IPS-15b (cell line): ENCODE measurements at regions not wholly inside any gene's neighbourhood (a gene's known extent, or its start where the extent isn't known, plus 50 kb on each side); places are given as distances from the start of the nearest gene placed in this dataset.

ENCODE experiments used
- H3K27me3 ChIP-seq: one replicate; pipeline ENCODE4 v1.6.1; 2013; ENCODE audit warnings: low read length; ENCODE audit not compliant: control insufficient read depth, insufficient read depth
- H3K36me3 ChIP-seq: one replicate; pipeline ENCODE4 v1.6.1; 2013; ENCODE audit warnings: low read length; ENCODE audit not compliant: control insufficient read depth, insufficient read depth
- H3K4me1 ChIP-seq: one replicate; pipeline ENCODE4 v1.6.1; 2013; ENCODE audit warnings: mild to moderate bottlenecking, low read length; ENCODE audit not compliant: control insufficient read depth, insufficient read depth
- H3K4me3 ChIP-seq: one replicate; pipeline ENCODE4 v1.5.1; 2013; ENCODE audit warnings: low read depth, low read length
- H3K9ac ChIP-seq: one replicate; pipeline ENCODE4 v1.6.1; 2013; ENCODE audit warnings: low read depth, mild to moderate bottlenecking, low read length
- H3K9me3 ChIP-seq: one replicate; pipeline ENCODE4 v1.6.1; 2013; ENCODE audit warnings: mild to moderate bottlenecking, low read length; ENCODE audit not compliant: control insufficient read depth, insufficient read depth

- H3K4me3 ChIP-seq: no peak overlapping the region
- no peaks in the 10 kb centered on the region for H3K36me3 ChIP-seq
- H3K9ac ChIP-seq: no peak overlapping the region
- H3K4me1 ChIP-seq: no peaks in the 10 kb centered on the region
- H3K9me3 ChIP-seq: no peaks in the 10 kb centered on the region
- H3K27me3 ChIP-seq: no peaks in the 10 kb centered on the region
These were observed 61.7 kb upstream of the KCNMB2 start for GRCh38 chr3:178474526-178474925.

DNA sequence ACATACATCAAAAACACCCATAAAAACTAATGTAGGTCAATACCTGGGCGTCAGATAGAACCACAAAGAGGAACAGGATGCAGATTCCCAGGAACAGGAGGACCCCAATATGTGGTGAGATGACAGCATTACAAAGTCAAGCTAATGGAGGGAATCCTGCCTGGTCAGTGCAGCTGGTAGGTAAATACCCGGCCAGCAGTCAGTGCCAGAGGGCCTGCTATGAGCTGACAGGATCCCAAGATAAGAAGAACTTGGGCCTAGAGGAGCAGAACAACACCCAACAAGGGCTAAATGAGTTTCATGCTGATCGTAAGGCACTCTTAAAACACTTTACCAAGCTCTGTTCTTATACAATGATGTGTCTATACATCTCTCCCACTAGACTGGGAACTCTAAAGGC is 61.2 kb upstream of the KCNMB2 start:
- H3K4me1 ChIP-seq: no peaks in the 10 kb centered on the region
- no peaks in the 10 kb centered on the region for H3K9me3 ChIP-seq
- H3K4me3 ChIP-seq: no peak overlapping the region
- H3K27me3 ChIP-seq: no peaks in the 10 kb centered on the region
- no peaks in the 10 kb centered on the region for H3K36me3 ChIP-seq
- no peak overlapping the region for H3K9ac ChIP-seq

- Histone ChIP-seq H3K9ac (no peak overlapping the region), H3K4me3 (no peak overlapping the region), H3K27me3 (no peaks in the 10 kb centered on the region), H3K9me3 (no peaks in the 10 kb centered on the region), H3K36me3 (no peaks in the 10 kb centered on the region), H3K4me1 (no peaks in the 10 kb centered on the region)
These were observed 59.4 kb upstream of the KCNMB2 start for GRCh38 chr3:178476886-178477285.

DNA sequence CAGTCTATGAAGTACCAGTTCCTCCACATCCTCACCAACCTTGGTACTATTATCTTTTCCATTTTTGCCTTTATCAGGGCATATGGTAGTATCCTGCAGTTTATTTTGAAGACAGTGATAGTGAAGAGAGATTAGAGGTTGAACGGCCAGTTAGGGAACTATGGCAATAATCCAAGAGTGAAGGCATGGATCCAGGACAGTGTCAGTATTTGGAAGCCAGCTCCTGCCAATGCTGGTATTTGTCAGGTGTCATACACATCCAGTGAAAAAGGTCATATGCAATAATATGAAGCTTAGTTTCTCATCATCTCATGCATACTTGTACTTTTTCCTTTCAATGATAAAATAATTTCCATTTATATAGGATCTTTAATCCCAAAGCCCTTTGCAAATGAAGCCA is 56.8 kb upstream of the KCNMB2 start:
- H3K9ac ChIP-seq: no peak overlapping the region
- no peaks in the 10 kb centered on the region for H3K36me3 ChIP-seq
- H3K9me3 ChIP-seq: no peaks in the 10 kb centered on the region
- no peaks in the 10 kb centered on the region for H3K4me1 ChIP-seq
- no peaks in the 10 kb centered on the region for H3K27me3 ChIP-seq
- no peak overlapping the region for H3K4me3 ChIP-seq

DNA sequence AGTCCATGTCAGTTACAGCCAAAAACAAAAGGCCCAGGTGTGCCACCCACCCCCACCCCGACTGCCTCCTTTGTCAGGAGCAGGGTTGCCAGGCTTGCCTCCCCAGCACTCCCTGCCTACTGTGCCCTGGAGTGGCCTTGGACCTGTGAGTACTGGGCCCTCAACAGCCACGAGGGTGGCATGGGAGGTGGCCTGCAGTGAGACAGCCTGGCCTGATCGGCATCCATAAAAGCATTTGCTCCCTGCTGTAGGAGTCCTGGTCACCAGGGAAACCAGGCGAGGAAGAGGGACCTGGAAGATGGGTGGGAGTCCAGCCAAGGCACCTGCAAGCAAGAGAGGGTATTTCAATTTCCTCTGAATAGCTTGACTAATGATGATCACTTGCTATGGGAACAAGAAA is 56.4 kb upstream of the KCNMB2 start:
- no peaks in the 10 kb centered on the region for H3K36me3 ChIP-seq
- H3K27me3 ChIP-seq: no peaks in the 10 kb centered on the region
- no peaks in the 10 kb centered on the region for H3K9me3 ChIP-seq
- no peaks in the 10 kb centered on the region for H3K4me1 ChIP-seq
- no peak overlapping the region for H3K4me3 ChIP-seq
- no peak overlapping the region for H3K9ac ChIP-seq

- Histone ChIP-seq H3K4me1 (no peaks in the 10 kb centered on the region), H3K9ac (no peak overlapping the region), H3K27me3 (no peaks in the 10 kb centered on the region), H3K36me3 (no peaks in the 10 kb centered on the region), H3K4me3 (no peak overlapping the region), H3K9me3 (no peaks in the 10 kb centered on the region)
These were observed 56.0 kb upstream of the KCNMB2 start for GRCh38 chr3:178480274-178480673.

DNA sequence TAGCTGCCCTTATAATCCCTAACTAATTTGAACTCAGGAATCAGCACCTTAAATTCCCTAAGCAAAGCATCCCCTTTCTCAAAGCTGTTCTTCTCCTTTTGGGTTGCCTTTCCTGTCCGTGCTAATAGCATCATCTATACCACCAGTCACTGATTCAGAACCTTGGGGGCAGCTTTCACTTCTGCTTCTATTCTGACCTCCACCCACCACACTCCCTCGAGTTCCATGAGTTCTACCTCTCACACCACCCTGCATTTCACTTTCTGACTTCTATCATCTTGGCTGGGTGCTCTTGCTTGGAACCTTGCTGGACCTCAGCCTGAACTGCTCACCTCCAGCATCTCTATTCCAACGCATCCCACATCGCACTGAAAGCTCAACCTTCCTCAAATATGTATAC is 55.4 kb upstream of the KCNMB2 start:
- no peaks in the 10 kb centered on the region for H3K27me3 ChIP-seq
- no peaks in the 10 kb centered on the region for H3K9me3 ChIP-seq
- no peaks in the 10 kb centered on the region for H3K36me3 ChIP-seq
- H3K4me3 ChIP-seq: no peak overlapping the region
- H3K9ac ChIP-seq: no peak overlapping the region
- H3K4me1 ChIP-seq: no peaks in the 10 kb centered on the region

DNA sequence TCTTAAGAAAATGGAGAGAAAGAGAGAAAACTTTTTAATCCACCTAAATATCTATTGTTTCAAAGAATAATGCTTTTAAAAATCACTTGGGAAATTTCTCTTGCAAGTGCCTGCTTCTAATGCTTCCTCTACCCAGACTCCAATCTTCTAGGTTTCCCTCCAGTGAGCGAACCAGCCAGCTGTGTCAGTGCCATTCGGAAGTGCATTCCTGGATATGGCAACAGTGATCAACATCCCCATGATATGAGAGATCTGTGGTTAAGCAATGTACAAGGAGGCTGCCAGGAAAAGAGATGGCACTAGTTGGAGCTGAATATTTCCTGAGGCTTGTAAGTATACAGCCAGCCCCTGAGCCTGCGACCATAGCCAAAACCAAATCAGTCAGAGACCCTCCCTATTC is 53.3 kb upstream of the KCNMB2 start:
- Histone ChIP-seq H3K4me1 (peaks cover 3% of the 10 kb centered on the region), H3K4me3 (no peak overlapping the region), H3K9ac (no peak overlapping the region), H3K36me3 (no peaks in the 10 kb centered on the region), H3K9me3 (no peaks in the 10 kb centered on the region), H3K27me3 (no peaks in the 10 kb centered on the region)

DNA sequence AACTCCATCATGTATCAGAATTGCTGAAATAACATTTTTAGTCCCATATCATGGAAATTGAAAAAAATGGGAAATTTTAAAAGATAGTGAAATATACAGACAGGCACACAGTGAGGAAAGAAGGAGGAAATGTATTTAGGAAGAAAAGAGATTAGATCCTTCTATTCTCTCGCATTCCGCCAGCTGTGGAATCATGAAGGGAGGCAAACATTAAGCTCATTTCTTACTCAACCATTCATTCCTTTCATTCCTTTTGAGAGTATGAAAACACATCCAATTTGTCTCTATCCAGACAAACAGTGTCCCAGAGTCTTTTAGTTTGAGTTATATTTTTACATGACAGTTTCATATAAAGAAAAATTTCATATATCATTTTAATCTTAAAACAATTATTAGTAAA is 52.5 kb upstream of the KCNMB2 start:
- H3K27me3 ChIP-seq: no peaks in the 10 kb centered on the region
- peaks cover 3% of the 10 kb centered on the region for H3K4me1 ChIP-seq
- H3K9ac ChIP-seq: no peak overlapping the region

GRCh38 chr3:178485756-178486155 is 50.5 kb upstream of the KCNMB2 start:
- Histone ChIP-seq H3K27me3 (no peaks in the 10 kb centered on the region), H3K9ac (no peak overlapping the region), H3K4me1 (peaks cover 3% of the 10 kb centered on the region), H3K4me3 (no peak overlapping the region), H3K36me3 (no peaks in the 10 kb centered on the region), H3K9me3 (no peaks in the 10 kb centered on the region)

More for the DNA sequence above, 52.5 kb upstream of the KCNMB2 start:
- Histone ChIP-seq H3K4me3 (no peak overlapping the region), H3K9me3 (no peaks in the 10 kb centered on the region), H3K36me3 (no peaks in the 10 kb centered on the region)
